ENCODE measurements at regions not wholly inside any gene's neighbourhood (a gene's known extent, or its start where the extent isn't known, plus 50 kb on each side); places are given as distances from the start of the nearest gene placed in this dataset.
"Not testable (repeated sequence)": the region's sequence is repeated elsewhere in the genome, so short reads cannot be mapped to it uniquely, and the experiment has no call there.

- not testable (repeated sequence) for H3K79me1 ChIP-seq (replicated peaks; ENCODE audit: low read length, poor library complexity, severe bottlenecking); H2BK15ac ChIP-seq (ENCODE audit: low read depth, poor library complexity, severe bottlenecking); H3K14ac ChIP-seq (ENCODE audit: low read length in 2 of 2); H3K18ac ChIP-seq (ENCODE audit: low read depth in 1 of 2, low read length in 2 of 2); H3K9me3 ChIP-seq (ENCODE audit: control insufficient read depth, low read length); H3K27ac ChIP-seq (ENCODE audit: low read length, poor library complexity, severe bottlenecking); DNase-seq; H2AFZ ChIP-seq (ENCODE audit: low read depth, low read length); H2BK12ac ChIP-seq (ENCODE audit: low read length in 2 of 2); H3K4ac ChIP-seq (ENCODE audit: low read depth in 1 of 2, low read length in 2 of 2); H4K91ac ChIP-seq (ENCODE audit: low read length); H3K36me3 ChIP-seq (ENCODE audit: control insufficient read depth in 1 of 2, insufficient read depth in 2 of 2, low read depth in 1 of 2, low read length in 2 of 2); H4K8ac ChIP-seq (ENCODE audit: low read length); H3K4me2 ChIP-seq (ENCODE audit: low read length, poor library complexity, severe bottlenecking); H3K23ac ChIP-seq (ENCODE audit: low read length in 2 of 2); H2BK5ac ChIP-seq (ENCODE audit: low read depth, low read length, poor library complexity, severe bottlenecking); H2BK120ac ChIP-seq (ENCODE audit: low read depth, low read length); H3K4me1 ChIP-seq (ENCODE audit: control insufficient read depth, insufficient read depth, low read depth, low read length); H2AK5ac ChIP-seq (ENCODE audit: low read length, severe bottlenecking); H3K27me3 ChIP-seq (ENCODE audit: control insufficient read depth in 1 of 2, insufficient read depth in 1 of 2, low read length in 2 of 2)
- Histone ChIP-seq H3K9ac (ENCODE audit: low read length) (peak overlapping the region; percentile 44), H3K4me3 (ENCODE audit: insufficient read depth in 1 of 2, low read depth in 1 of 2, low read length in 2 of 2) (peak overlapping the region in 1 of 2 experiments; percentile 64)
Measured at GRCh38 chr18:43787721-43788120, 510.4 kb upstream of the SYT4 start.

GRCh38 chr18:43789234-43790000 is 512.1 kb upstream of the SYT4 start:
- no peak overlapping the region for H3K18ac ChIP-seq (ENCODE audit: low read depth in 1 of 2, low read length in 2 of 2)
- H3K36me3 ChIP-seq (ENCODE audit: control insufficient read depth in 1 of 2, insufficient read depth in 2 of 2, low read depth in 1 of 2, low read length in 2 of 2): peaks cover 0 to 4% of the 10 kb centered on the region in 2 experiments
- H3K4me1 ChIP-seq (ENCODE audit: control insufficient read depth, insufficient read depth, low read depth, low read length): no peaks in the 10 kb centered on the region
- WGBS: 45% methylated on average over 1 of the region's 3 CpGs
- H3K27ac ChIP-seq (ENCODE audit: low read length, poor library complexity, severe bottlenecking): no peak overlapping the region
- no peaks in the 10 kb centered on the region for H3K9me3 ChIP-seq (ENCODE audit: control insufficient read depth, low read length)
- no peak overlapping the region for H4K91ac ChIP-seq (ENCODE audit: low read length)
- no peak overlapping the region for H3K4me2 ChIP-seq (ENCODE audit: low read length, poor library complexity, severe bottlenecking)
- peak overlapping the region; percentile 67 for H3K9ac ChIP-seq (ENCODE audit: low read length)
- H4K8ac ChIP-seq (ENCODE audit: low read length): no peak overlapping the region
- no peak overlapping the region for H2BK15ac ChIP-seq (ENCODE audit: low read depth, poor library complexity, severe bottlenecking)
- H2BK12ac ChIP-seq (ENCODE audit: low read length in 2 of 2): no peak overlapping the region
- no peak overlapping the region for H3K4me3 ChIP-seq (ENCODE audit: insufficient read depth in 1 of 2, low read depth in 1 of 2, low read length in 2 of 2)
- no peak overlapping the region for H2BK120ac ChIP-seq (ENCODE audit: low read depth, low read length)
- no peak overlapping the region for H3K23ac ChIP-seq (ENCODE audit: low read length in 2 of 2)
- no peak overlapping the region for H2BK5ac ChIP-seq (ENCODE audit: low read depth, low read length, poor library complexity, severe bottlenecking)
- H2AFZ ChIP-seq (ENCODE audit: low read depth, low read length): no peak overlapping the region
- H3K4ac ChIP-seq (ENCODE audit: low read depth in 1 of 2, low read length in 2 of 2): no peak overlapping the region
- peak; percentile 41 for DNase-seq
- H2AK5ac ChIP-seq (ENCODE audit: low read length, severe bottlenecking): no peak overlapping the region
- no peaks in the 10 kb centered on the region for H3K27me3 ChIP-seq (ENCODE audit: control insufficient read depth in 1 of 2, insufficient read depth in 1 of 2, low read length in 2 of 2)
- H3K79me1 ChIP-seq (replicated peaks; ENCODE audit: low read length, poor library complexity, severe bottlenecking): no peaks in the 10 kb centered on the region
- H3K14ac ChIP-seq (ENCODE audit: low read length in 2 of 2): no peak overlapping the region

- Histone ChIP-seq H2BK15ac (ENCODE audit: low read depth, poor library complexity, severe bottlenecking) (no peak overlapping the region), H3K27ac (ENCODE audit: low read length, poor library complexity, severe bottlenecking) (no peak overlapping the region), H2AK5ac (ENCODE audit: low read length, severe bottlenecking) (no peak overlapping the region), H3K14ac (ENCODE audit: low read length in 2 of 2) (no peak overlapping the region), H2AFZ (ENCODE audit: low read depth, low read length) (no peak overlapping the region), H3K9me3 (ENCODE audit: control insufficient read depth, low read length) (no peaks in the 10 kb centered on the region), H2BK12ac (ENCODE audit: low read length in 2 of 2) (no peak overlapping the region), H3K4me2 (ENCODE audit: low read length, poor library complexity, severe bottlenecking) (no peak overlapping the region), H3K23ac (ENCODE audit: low read length in 2 of 2) (no peak overlapping the region), H3K4me1 (ENCODE audit: control insufficient read depth, insufficient read depth, low read depth, low read length) (no peaks in the 10 kb centered on the region), H3K79me1 (replicated peaks; ENCODE audit: low read length, poor library complexity, severe bottlenecking) (no peaks in the 10 kb centered on the region), H3K4me3 (ENCODE audit: insufficient read depth in 1 of 2, low read depth in 1 of 2, low read length in 2 of 2) (no peak overlapping the region), H3K27me3 (ENCODE audit: control insufficient read depth in 1 of 2, insufficient read depth in 1 of 2, low read length in 2 of 2) (no peaks in the 10 kb centered on the region), H3K4ac (ENCODE audit: low read depth in 1 of 2, low read length in 2 of 2) (no peak overlapping the region), H2BK120ac (ENCODE audit: low read depth, low read length) (no peak overlapping the region), H4K91ac (ENCODE audit: low read length) (no peak overlapping the region), H2BK5ac (ENCODE audit: low read depth, low read length, poor library complexity, severe bottlenecking) (no peak overlapping the region), H3K9ac (ENCODE audit: low read length) (no peak overlapping the region), H3K36me3 (ENCODE audit: control insufficient read depth in 1 of 2, insufficient read depth in 2 of 2, low read depth in 1 of 2, low read length in 2 of 2) (no peaks in the 10 kb centered on the region), H4K8ac (ENCODE audit: low read length) (no peak overlapping the region), H3K18ac (ENCODE audit: low read depth in 1 of 2, low read length in 2 of 2) (no peak overlapping the region)
- no CpG with 5 or more reads among the region's 1 CpG for WGBS
- no peak for DNase-seq
Measured at GRCh38 chr18:43793910-43794309, 516.6 kb upstream of the SYT4 start.

GRCh38 chr18:43794363-43794762 is 517.1 kb upstream of the SYT4 start:
- no peak overlapping the region for H2BK15ac ChIP-seq (ENCODE audit: low read depth, poor library complexity, severe bottlenecking)
- DNase-seq: peak; percentile 18
- H3K4ac ChIP-seq (ENCODE audit: low read depth in 1 of 2, low read length in 2 of 2): no peak overlapping the region
- H3K23ac ChIP-seq (ENCODE audit: low read length in 2 of 2): no peak overlapping the region
- H3K27ac ChIP-seq (ENCODE audit: low read length, poor library complexity, severe bottlenecking): no peak overlapping the region
- H3K9ac ChIP-seq (ENCODE audit: low read length): no peak overlapping the region
- H3K27me3 ChIP-seq (ENCODE audit: control insufficient read depth in 1 of 2, insufficient read depth in 1 of 2, low read length in 2 of 2): no peaks in the 10 kb centered on the region
- no peaks in the 10 kb centered on the region for H3K79me1 ChIP-seq (replicated peaks; ENCODE audit: low read length, poor library complexity, severe bottlenecking)
- H2BK12ac ChIP-seq (ENCODE audit: low read length in 2 of 2): no peak overlapping the region
- 33% methylated on average over 1 of the region's 2 CpGs for WGBS
- H4K91ac ChIP-seq (ENCODE audit: low read length): no peak overlapping the region
- no peak overlapping the region for H2BK120ac ChIP-seq (ENCODE audit: low read depth, low read length)
- H3K9me3 ChIP-seq (ENCODE audit: control insufficient read depth, low read length): no peaks in the 10 kb centered on the region
- no peak overlapping the region for H2BK5ac ChIP-seq (ENCODE audit: low read depth, low read length, poor library complexity, severe bottlenecking)
- no peaks in the 10 kb centered on the region for H3K36me3 ChIP-seq (ENCODE audit: control insufficient read depth in 1 of 2, insufficient read depth in 2 of 2, low read depth in 1 of 2, low read length in 2 of 2)
- no peak overlapping the region for H3K4me3 ChIP-seq (ENCODE audit: insufficient read depth in 1 of 2, low read depth in 1 of 2, low read length in 2 of 2)
- H4K8ac ChIP-seq (ENCODE audit: low read length): no peak overlapping the region
- H3K18ac ChIP-seq (ENCODE audit: low read depth in 1 of 2, low read length in 2 of 2): no peak overlapping the region
- no peak overlapping the region for H2AFZ ChIP-seq (ENCODE audit: low read depth, low read length)
- no peaks in the 10 kb centered on the region for H3K4me1 ChIP-seq (ENCODE audit: control insufficient read depth, insufficient read depth, low read depth, low read length)
- no peak overlapping the region for H3K14ac ChIP-seq (ENCODE audit: low read length in 2 of 2)
- no peak overlapping the region for H2AK5ac ChIP-seq (ENCODE audit: low read length, severe bottlenecking)
- no peak overlapping the region for H3K4me2 ChIP-seq (ENCODE audit: low read length, poor library complexity, severe bottlenecking)
